ENCODE measurements at regions not wholly inside any gene's neighbourhood (a gene's known extent, or its start where the extent isn't known, plus 50 kb on each side); places are given as distances from the start of the nearest gene placed in this dataset.

- TF ChIP-seq EZH2 (IDR thresholded peaks at IDR 0.05) (no peak), POLR2AphosphoS5 (IDR thresholded peaks at IDR 0.05; ENCODE audit: borderline replicate concordance, low read depth, low read length) (no peak), FOXP2 (optimal IDR thresholded peaks at IDR 0.05; ENCODE audit: control extremely low read depth, extremely low read length, insufficient read depth) (no peak)
Measured at GRCh38 chr4:138899999-138900398, 115.6 kb upstream of the NOCT start.
